Fibroblast of skin of right biceps (primary cell): ENCODE measurements at regions not wholly inside any gene's neighbourhood (a gene's known extent, or its start where the extent isn't known, plus 50 kb on each side); places are given as distances from the start of the nearest gene placed in this dataset.

Experiments used
- DNase-seq: peaks from one replicate; pipeline ENCODE4 v3.0.0-alpha.2; 2013

- no peak for DNase-seq
These were observed 429.4 kb upstream of the PROK2 start for GRCh38 chr3:72214066-72214951.

- peak; percentile 70 for DNase-seq
These were observed 428.5 kb upstream of the PROK2 start for GRCh38 chr3:72213296-72214065.

GRCh38 chr3:72212396-72212795 lies 427.4 kb upstream of the PROK2 start:
- DNase-seq: no peak

GRCh38 chr3:72210261-72210660 lies 425.3 kb upstream of the PROK2 start:
- no peak for DNase-seq

- DNase-seq: no peak
These were observed 420.4 kb upstream of the PROK2 start for GRCh38 chr3:72205297-72205826.

GRCh38 chr3:72204452-72204851 lies 419.5 kb upstream of the PROK2 start:
- no peak for DNase-seq

- no peak for DNase-seq
These were observed 418.8 kb upstream of the PROK2 start for GRCh38 chr3:72203613-72204349.

GRCh38 chr3:72203105-72203504 lies 418.2 kb upstream of the PROK2 start:
- DNase-seq: no peak

- no peak for DNase-seq
These were observed 415.4 kb upstream of the PROK2 start for GRCh38 chr3:72200332-72200731.

GRCh38 chr3:72199530-72199929 lies 414.6 kb upstream of the PROK2 start:
- DNase-seq: no peak

GRCh38 chr3:72196377-72196929 lies 411.5 kb upstream of the PROK2 start:
- DNase-seq: no peak

GRCh38 chr3:72195895-72196294 lies 410.9 kb upstream of the PROK2 start:
- DNase-seq: no peak

- DNase-seq: no peak
These were observed 409.5 kb upstream of the PROK2 start for GRCh38 chr3:72194458-72194857.

- peak; percentile 65 for DNase-seq
These were observed 409.0 kb upstream of the PROK2 start for GRCh38 chr3:72193771-72194430.

- no peak for DNase-seq
These were observed 407.6 kb upstream of the PROK2 start for GRCh38 chr3:72192572-72192971.

- peak; percentile 28 for DNase-seq
These were observed 406.4 kb upstream of the PROK2 start for GRCh38 chr3:72191209-72191960.

GRCh38 chr3:72190050-72190449 lies 405.1 kb upstream of the PROK2 start:
- no peak for DNase-seq

GRCh38 chr3:72189339-72189738 lies 404.4 kb upstream of the PROK2 start:
- no peak for DNase-seq

- no peak for DNase-seq
These were observed 403.6 kb upstream of the PROK2 start for GRCh38 chr3:72188536-72188935.

GRCh38 chr3:72187131-72187530 lies 402.2 kb upstream of the PROK2 start:
- no peak for DNase-seq

- DNase-seq: peak; percentile 65
These were observed 401.5 kb upstream of the PROK2 start for GRCh38 chr3:72186400-72186855.
